NCI-H2171 (cell line): ENCODE measurements at regions not wholly inside any gene's neighbourhood (a gene's known extent, or its start where the extent isn't known, plus 50 kb on each side); places are given as distances from the start of the nearest gene placed in this dataset.
"Not testable (repeated sequence)": the region's sequence is repeated elsewhere in the genome, so short reads cannot be mapped to it uniquely, and the experiment has no call there.

Experiments used
- DNase-seq: peaks from one replicate; lab custom pipeline; 2025; lab: John Stamatoyannopoulos, UW

- DNase-seq: no peak
Observed at GRCh38 chr7:115649429-115649828, 381.1 kb downstream of the TFEC start.

- DNase-seq: no peak
Observed at GRCh38 chr7:115647712-115648111, 382.9 kb downstream of the TFEC start.

GRCh38 chr7:115642194-115642593 lies 388.4 kb downstream of the TFEC start:
- DNase-seq: no peak

GRCh38 chr7:115638853-115639252 lies 391.7 kb downstream of the TFEC start:
- no peak for DNase-seq

- no peak for DNase-seq
Observed at GRCh38 chr7:115637128-115637527, 393.4 kb downstream of the TFEC start.

- DNase-seq: no peak
Observed at GRCh38 chr7:115635876-115636275, 394.7 kb downstream of the TFEC start.

- DNase-seq: no peak
Observed at GRCh38 chr7:115635376-115635775, 395.2 kb downstream of the TFEC start.

- no peak for DNase-seq
Observed at GRCh38 chr7:115634633-115635032, 395.9 kb downstream of the TFEC start.

GRCh38 chr7:115632636-115633035 lies 397.9 kb downstream of the TFEC start:
- DNase-seq: no peak

GRCh38 chr7:115631782-115632181 lies 398.8 kb downstream of the TFEC start:
- no peak for DNase-seq

- no peak for DNase-seq
Observed at GRCh38 chr7:115630049-115630448, 400.5 kb downstream of the TFEC start.

- peak; percentile 55 for DNase-seq
Observed at GRCh38 chr7:115618676-115619075, 411.9 kb downstream of the TFEC start.

- DNase-seq: no peak
Observed at GRCh38 chr7:115613836-115614235, 416.7 kb downstream of the TFEC start.

- DNase-seq: no peak
Observed at GRCh38 chr7:115603416-115603815, 427.1 kb downstream of the TFEC start.

GRCh38 chr7:115600207-115600606 lies 430.4 kb downstream of the TFEC start:
- no peak for DNase-seq

- not testable (repeated sequence) for DNase-seq
Observed at GRCh38 chr7:115599184-115599583, 431.4 kb downstream of the TFEC start.

- DNase-seq: not testable (repeated sequence)
Observed at GRCh38 chr7:115597220-115597619, 433.3 kb downstream of the TFEC start.

- no peak for DNase-seq
Observed at GRCh38 chr7:115593111-115593510, 437.5 kb downstream of the TFEC start.

- DNase-seq: peak; percentile 52
Observed at GRCh38 chr7:115585015-115585718, 445.4 kb downstream of the TFEC start.

- no peak for DNase-seq
Observed at GRCh38 chr7:115582956-115583355, 447.6 kb downstream of the TFEC start.

- no peak for DNase-seq
Observed at GRCh38 chr7:115578576-115578975, 452.0 kb downstream of the TFEC start.

- DNase-seq: no peak
Observed at GRCh38 chr7:115574681-115575291, 455.8 kb downstream of the TFEC start.

GRCh38 chr7:115572111-115572510 lies 458.5 kb downstream of the TFEC start:
- DNase-seq: no peak
